CD4-positive, alpha-beta T cell treated with Interleukin-6 at 100 ng/mL for 8 hours (primary cell): ENCODE measurements at regions not wholly inside any gene's neighbourhood (a gene's known extent, or its start where the extent isn't known, plus 50 kb on each side); places are given as distances from the start of the nearest gene placed in this dataset.
"Not testable (repeated sequence)": the region's sequence is repeated elsewhere in the genome, so short reads cannot be mapped to it uniquely, and the experiment has no call there.

Experiments used
- DNase-seq: peaks from one replicate; pipeline ENCODE4 v3.0.0-alpha.2; 2020; ENCODE audit warnings: mixed read lengths, low spot score

GRCh38 chr11:71721840-71722239 lies 111.2 kb upstream of the DEFB108B start:
- DNase-seq = not testable (repeated sequence)

DNA sequence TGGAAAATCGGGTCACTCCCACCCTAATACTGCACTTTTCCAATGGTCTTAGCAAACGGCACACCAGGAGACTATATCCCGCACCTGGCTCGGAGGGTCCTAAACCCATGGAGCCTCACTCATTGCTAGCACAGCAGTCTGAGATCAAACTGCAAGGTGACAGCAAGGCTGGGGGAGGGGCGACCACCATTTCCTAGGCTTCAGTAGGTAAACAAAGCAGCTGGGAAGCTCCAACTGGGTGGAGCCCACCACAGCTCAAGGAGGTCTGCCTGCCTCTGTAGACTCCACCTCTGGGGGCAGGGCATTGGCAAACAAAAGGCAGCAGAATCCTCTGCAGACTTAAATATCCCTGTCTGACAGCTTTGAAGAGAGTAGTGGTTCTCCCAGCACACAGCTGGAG lies 109.0 kb upstream of the DEFB108B start:
- DNase-seq = not testable (repeated sequence)

DNA sequence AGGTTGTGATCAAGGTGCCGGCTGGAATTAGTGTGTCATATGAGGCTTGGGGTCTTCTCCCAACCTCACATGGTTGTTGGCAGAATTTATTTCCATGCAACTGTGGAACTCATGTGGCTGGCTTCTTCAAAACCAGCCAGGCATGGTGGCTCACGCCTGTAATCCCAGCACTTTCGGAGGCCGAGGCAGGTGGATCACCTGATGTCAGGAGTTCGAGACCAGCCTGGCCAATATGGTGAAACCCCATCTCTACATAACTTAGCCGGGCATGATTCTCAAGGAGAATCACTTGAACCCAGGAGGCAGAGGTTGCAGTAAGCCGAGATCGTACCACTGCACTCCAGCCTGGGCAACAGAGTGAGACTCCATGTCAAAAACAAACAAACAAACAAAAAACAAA lies 102.3 kb upstream of the DEFB108B start:
- DNase-seq = not testable (repeated sequence)

DNA sequence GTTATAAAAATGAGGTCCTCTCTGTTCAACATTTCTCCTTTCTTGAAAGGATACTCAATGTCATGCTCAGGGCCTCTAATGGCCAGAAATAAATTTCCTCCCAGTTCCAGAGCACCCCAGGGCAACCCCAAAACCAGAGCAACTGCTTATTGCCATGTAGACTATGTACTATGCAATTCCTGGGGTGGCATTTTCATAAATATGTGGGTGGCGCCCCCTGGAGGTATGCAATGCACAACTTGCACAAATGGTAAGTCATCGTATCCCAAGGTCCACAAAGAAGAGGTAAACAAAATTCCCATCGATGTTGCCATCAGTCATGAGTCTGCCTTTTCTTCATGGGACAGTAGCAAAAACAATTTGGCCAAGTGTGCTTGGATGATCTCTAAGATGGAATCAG lies 98.6 kb upstream of the DEFB108B start:
- DNase-seq = not testable (repeated sequence)

DNA sequence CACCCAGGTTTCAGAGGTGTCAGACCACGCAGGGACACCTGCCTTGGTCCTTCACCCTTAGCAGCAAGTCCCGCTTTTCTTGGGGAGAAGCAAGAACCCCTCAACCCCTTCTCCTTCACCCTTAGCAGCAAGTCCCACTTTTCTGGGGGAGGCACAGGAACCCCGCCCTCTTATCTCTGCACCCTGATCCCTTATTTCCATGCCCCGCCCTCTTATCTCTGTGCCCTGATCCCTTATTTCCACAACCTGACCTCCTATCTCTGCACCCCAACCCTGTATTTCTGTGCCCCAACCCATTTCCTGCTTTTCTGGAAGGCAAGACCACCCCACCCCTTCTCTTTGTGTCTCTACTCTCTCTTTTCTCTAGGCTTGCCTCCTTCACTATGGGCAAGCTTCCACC lies 94.7 kb upstream of the DEFB108B start:
- not testable (repeated sequence) for DNase-seq

DNA sequence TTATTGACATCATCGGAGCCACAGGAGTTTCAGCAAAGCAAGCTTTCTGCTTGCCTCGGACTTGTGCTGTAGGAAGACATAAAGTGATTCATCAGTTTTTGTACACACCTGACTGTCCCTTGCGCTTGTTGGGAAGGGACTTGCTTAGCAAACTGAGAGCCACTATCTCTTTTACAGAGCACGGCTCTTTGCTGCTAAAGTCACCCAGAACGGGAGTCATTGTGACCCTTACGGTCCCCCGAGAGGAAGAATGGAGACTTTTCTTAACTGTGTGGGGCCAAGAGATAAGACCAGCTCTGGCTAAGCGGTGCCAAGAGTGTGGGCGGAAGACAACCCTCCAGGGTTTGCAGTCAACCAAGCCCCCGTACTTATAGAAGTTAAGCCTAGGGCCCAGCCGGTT lies 89.6 kb upstream of the DEFB108B start:
- not testable (repeated sequence) for DNase-seq

- DNase-seq = not testable (repeated sequence)
Observed at GRCh38 chr11:71745656-71746055, 87.3 kb upstream of the DEFB108B start.

DNA sequence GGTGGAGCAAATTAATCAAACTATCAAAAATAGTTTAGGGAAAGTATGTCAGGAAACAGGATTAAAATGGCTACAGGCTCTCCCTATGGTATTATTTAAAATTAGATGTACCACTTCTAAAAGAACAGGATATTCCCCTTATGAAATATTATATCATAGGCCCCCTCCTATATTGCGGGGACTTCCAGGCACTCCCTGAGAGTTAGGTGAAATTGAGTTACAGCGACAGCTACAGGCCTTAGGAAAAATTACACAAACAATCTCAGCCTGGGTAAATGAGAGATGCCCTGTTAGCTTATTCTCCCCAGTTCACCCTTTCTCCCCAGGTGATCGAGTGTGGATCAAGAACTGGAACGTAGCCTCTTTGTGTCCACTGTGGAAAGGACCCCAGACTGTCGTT lies 86.7 kb upstream of the DEFB108B start:
- DNase-seq = not testable (repeated sequence)

DNA sequence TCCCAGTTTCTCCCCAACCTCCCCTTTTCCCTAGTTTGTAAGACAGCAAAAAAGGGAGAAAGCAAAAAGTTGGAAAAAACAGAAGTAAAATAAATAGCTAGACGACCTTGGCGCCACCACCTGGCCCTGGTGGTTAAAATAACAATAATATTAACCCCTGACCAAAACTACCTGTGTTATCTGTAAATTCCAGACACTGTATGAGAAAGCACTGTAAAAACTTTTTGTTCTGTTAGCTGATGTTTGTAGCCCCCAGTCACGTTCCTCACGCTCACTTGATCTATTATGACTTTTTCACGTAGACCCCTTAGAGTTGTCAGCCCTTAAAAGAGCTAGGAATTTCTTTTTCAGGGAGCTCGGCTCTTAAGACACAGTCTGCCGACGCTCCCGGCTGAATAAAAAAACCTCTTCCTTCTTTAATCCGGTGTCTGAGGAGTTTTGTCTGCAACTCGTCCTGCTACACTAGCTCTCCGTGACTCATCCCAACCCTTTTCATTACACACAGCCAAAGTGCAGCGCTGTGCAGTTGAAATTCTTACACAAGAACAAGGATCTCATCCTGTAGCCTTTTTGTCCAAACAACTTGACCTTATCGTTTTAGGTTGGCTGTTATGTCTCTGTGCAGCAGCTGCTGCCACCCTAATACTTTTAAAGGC lies 83.9 kb upstream of the DEFB108B start:
- DNase-seq = not testable (repeated sequence)

- DNase-seq = not testable (repeated sequence)
Observed at GRCh38 chr11:71750908-71751307, 82.1 kb upstream of the DEFB108B start.

- not testable (repeated sequence) for DNase-seq
Observed at GRCh38 chr11:71764695-71765491, 68.1 kb upstream of the DEFB108B start.

- not testable (repeated sequence) for DNase-seq
Observed at GRCh38 chr11:71767016-71767415, 66.0 kb upstream of the DEFB108B start.

DNA sequence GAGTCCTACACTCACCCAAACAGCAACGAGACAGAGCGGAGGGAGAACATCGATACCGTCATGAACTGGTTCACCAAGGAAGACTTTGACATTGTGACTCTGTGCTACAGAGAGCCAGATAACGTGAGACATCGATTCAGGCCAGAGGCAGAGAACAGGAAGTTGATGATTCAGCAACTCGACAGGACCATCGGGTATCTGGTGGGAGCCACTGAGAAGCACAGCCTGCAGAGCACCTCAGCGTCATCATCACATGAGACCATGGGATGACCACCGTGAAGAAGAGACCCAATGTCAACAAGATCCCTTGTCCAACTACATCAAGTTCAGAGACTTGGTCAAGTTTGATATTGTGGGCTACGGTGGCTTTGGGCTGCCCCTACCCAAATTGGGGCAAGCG lies 60.8 kb upstream of the DEFB108B start:
- not testable (repeated sequence) for DNase-seq

- no peak for DNase-seq
Observed at GRCh38 chr11:71774603-71775222, 58.3 kb upstream of the DEFB108B start.

GRCh38 chr11:71780116-71780515 lies 52.9 kb upstream of the DEFB108B start:
- DNase-seq = not testable (repeated sequence)

GRCh38 chr11:71780771-71781170 lies 52.2 kb upstream of the DEFB108B start:
- not testable (repeated sequence) for DNase-seq

DNA sequence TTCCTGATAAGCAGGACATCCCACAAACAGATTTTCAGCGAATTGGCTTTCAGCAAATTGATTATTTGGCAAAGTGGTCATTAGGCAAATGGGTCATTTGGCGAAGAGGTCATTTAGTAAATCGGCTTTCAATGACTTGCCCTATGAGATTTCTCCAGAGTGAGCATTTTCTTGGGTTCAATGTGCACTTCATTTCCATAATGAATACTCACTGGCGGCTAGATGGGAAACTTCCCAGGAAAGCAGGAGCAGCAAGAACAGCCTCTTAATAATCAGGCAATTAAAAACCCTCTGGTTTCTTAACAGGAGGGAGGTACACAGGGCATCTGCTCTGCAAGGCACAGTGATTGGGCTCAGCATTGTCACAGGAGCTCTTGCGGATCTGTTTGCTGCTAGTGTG lies 51.5 kb upstream of the DEFB108B start:
- DNase-seq = not testable (repeated sequence)

GRCh38 chr11:71782229-71782861 lies 50.7 kb upstream of the DEFB108B start:
- not testable (repeated sequence) for DNase-seq

DNA sequence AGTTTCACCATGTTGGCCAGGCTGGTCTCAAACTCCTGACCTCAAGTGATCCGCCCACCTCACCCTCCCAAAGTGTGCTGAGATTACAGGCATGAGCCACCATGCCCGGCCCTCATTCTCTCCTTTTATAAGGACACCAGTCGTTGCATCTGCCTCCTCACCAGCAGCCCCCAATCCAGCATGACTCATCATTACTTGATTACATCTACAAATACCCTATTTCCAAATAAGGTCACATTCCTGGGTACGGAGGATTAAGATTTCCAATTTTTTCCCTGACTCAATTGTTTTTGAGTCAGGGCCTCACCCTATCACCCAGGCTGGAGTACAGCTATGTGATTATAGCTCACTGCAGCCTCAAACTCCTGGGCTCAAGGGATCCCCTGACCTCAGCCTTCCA lies 49.8 kb upstream of the DEFB108B start:
- DNase-seq = not testable (repeated sequence)
